ENCODE measurements at regions not wholly inside any gene's neighbourhood (a gene's known extent, or its start where the extent isn't known, plus 50 kb on each side); places are given as distances from the start of the nearest gene placed in this dataset.

GRCh38 chr5:142495531-142495930 lies 170.7 kb upstream of the SPRY4 start:
- ChIA-PET RAD21 (ENCODE audit: unreplicated experiment) (no interaction called here), POLR2A (no interaction called here), CTCF (no interaction called here), SMC1A (ENCODE audit: uncharacterized antibody, unreplicated experiment) (no interaction called here)
- Histone ChIP-seq H3K27me3 (replicated peaks in 1 of 2; ENCODE audit: control insufficient read depth in 2 of 2, insufficient read depth in 2 of 2, low read length in 1 of 2) (no peaks in the 10 kb centered on the region; a peak in 2 of 4 replicates), H3K36me3 (ENCODE audit: control insufficient read depth in 2 of 2, insufficient read depth in 2 of 2, low read length in 1 of 2) (no peaks in the 10 kb centered on the region), H3K4me1 (ENCODE audit: control insufficient read depth, insufficient read depth, low read length) (no peaks in the 10 kb centered on the region), H3K27ac (ENCODE audit: control insufficient read depth, insufficient read depth) (no peak overlapping the region), H4K20me1 (ENCODE audit: control insufficient read depth, insufficient read depth) (no peaks in the 10 kb centered on the region), H3K4me3 (no peak overlapping the region), H3K9ac (ENCODE audit: control insufficient read depth, insufficient read depth, low read length) (no peak overlapping the region), H2AFZ (ENCODE audit: control insufficient read depth, low read depth, low read length) (no peak overlapping the region), H3K9me3 (replicated peaks; ENCODE audit: control insufficient read depth, insufficient read depth, low read length) (no peaks in the 10 kb centered on the region), H3K4me2 (ENCODE audit: control insufficient read depth, insufficient read depth) (no peak overlapping the region), H3K79me2 (ENCODE audit: control insufficient read depth, insufficient read depth, low read length) (no peaks in the 10 kb centered on the region)
- no peak for FAIRE-seq
- ATAC-seq = no peak
- no peak for DNase-seq (ENCODE audit: low read depth, low spot score)
- intact Hi-C loops (cut with micrococcal nuclease; ENCODE audit: unreplicated experiment) (no loop called here), in situ Hi-C loops (cut with MboI) (no loop called here)
- TF ChIP-seq TCF12 (IDR thresholded peaks at IDR 0.05; ENCODE audit: low read depth, low read length) = no peak
- no peak for TF ChIP-seq MTA2 (IDR thresholded peaks at IDR 0.05; ENCODE audit: low read depth)
- TF ChIP-seq ASH2L (IDR thresholded peaks at IDR 0.05; ENCODE audit: borderline replicate concordance, low read depth) = no peak
- TF ChIP-seq RELB (IDR thresholded peaks at IDR 0.05; ENCODE audit: low read depth) = no peak
- TF ChIP-seq EED (IDR thresholded peaks at IDR 0.05; ENCODE audit: low read depth) = no peak
- no peak for TF ChIP-seq BRCA1 (IDR thresholded peaks at IDR 0.05; ENCODE audit: low read depth, low read length)
- TF ChIP-seq SPI1 (IDR thresholded peaks at IDR 0.05; ENCODE audit: borderline replicate concordance, insufficient read depth, low read depth, low read length) = no peak
- TF ChIP-seq, protein P1, sequence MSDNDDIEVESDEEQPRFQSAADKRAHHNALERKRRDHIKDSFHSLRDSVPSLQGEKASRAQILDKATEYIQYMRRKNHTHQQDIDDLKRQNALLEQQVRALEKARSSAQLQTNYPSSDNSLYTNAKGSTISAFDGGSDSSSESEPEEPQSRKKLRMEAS (IDR thresholded peaks at IDR 0.05; ENCODE audit: low read depth, low read length) = no peak
- TF ChIP-seq TCF7 (IDR thresholded peaks at IDR 0.05; ENCODE audit: borderline replicate concordance) = no peak
- TF ChIP-seq IRF3 (IDR thresholded peaks at IDR 0.05) = no peak
- no peak for TF ChIP-seq POLR2A (IDR thresholded peaks at IDR 0.05; ENCODE audit: low read depth, low read length)
- TF ChIP-seq, protein P2, sequence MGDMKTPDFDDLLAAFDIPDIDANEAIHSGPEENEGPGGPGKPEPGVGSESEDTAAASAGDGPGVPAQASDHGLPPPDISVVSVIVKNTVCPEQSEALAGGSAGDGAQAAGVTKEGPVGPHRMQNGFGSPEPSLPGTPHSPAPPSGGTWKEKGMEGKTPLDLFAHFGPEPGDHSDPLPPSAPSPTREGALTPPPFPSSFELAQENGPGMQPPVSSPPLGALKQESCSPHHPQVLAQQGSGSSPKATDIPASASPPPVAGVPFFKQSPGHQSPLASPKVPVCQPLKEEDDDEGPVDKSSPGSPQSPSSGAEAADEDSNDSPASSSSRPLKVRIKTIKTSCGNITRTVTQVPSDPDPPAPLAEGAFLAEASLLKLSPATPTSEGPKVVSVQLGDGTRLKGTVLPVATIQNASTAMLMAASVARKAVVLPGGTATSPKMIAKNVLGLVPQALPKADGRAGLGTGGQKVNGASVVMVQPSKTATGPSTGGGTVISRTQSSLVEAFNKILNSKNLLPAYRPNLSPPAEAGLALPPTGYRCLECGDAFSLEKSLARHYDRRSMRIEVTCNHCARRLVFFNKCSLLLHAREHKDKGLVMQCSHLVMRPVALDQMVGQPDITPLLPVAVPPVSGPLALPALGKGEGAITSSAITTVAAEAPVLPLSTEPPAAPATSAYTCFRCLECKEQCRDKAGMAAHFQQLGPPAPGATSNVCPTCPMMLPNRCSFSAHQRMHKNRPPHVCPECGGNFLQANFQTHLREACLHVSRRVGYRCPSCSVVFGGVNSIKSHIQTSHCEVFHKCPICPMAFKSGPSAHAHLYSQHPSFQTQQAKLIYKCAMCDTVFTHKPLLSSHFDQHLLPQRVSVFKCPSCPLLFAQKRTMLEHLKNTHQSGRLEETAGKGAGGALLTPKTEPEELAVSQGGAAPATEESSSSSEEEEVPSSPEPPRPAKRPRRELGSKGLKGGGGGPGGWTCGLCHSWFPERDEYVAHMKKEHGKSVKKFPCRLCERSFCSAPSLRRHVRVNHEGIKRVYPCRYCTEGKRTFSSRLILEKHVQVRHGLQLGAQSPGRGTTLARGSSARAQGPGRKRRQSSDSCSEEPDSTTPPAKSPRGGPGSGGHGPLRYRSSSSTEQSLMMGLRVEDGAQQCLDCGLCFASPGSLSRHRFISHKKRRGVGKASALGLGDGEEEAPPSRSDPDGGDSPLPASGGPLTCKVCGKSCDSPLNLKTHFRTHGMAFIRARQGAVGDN (IDR thresholded peaks at IDR 0.05) = no peak
- no peak for TF ChIP-seq NFIC (IDR thresholded peaks at IDR 0.05; ENCODE audit: low read depth, low read length)
- TF ChIP-seq, protein P3, sequence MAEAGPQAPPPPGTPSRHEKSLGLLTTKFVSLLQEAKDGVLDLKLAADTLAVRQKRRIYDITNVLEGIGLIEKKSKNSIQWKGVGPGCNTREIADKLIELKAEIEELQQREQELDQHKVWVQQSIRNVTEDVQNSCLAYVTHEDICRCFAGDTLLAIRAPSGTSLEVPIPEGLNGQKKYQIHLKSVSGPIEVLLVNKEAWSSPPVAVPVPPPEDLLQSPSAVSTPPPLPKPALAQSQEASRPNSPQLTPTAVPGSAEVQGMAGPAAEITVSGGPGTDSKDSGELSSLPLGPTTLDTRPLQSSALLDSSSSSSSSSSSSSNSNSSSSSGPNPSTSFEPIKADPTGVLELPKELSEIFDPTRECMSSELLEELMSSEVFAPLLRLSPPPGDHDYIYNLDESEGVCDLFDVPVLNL (IDR thresholded peaks at IDR 0.05; ENCODE audit: low read depth, low read length) = no peak
- no peak for TF ChIP-seq MXI1 (IDR thresholded peaks at IDR 0.05; ENCODE audit: low read depth, low read length)
- no TSS peak for BruUV-seq (replicated peaks)
- 58% methylated on average over 2 of the region's 2 CpGs for WGBS (ENCODE audit: insufficient coverage, insufficient replicate concordance, low lambda C conversion rate, missing lambda C conversion rate)

All from GM12878 (cell line).